ENCODE measurements at regions not wholly inside any gene's neighbourhood (a gene's known extent, or its start where the extent isn't known, plus 50 kb on each side); places are given as distances from the start of the nearest gene placed in this dataset.
"Not testable (repeated sequence)": the region's sequence is repeated elsewhere in the genome, so short reads cannot be mapped to it uniquely, and the experiment has no call there.

GRCh38 chr7:26954951-26955350, 90.6 kb upstream of the SKAP2 start:
- no peak for DNase-seq

GRCh38 chr7:26951407-26951950, 87.1 kb upstream of the SKAP2 start:
- no peak for DNase-seq

GRCh38 chr7:26950889-26951288, 86.5 kb upstream of the SKAP2 start:
- DNase-seq: no peak

GRCh38 chr7:26949319-26949718, 84.9 kb upstream of the SKAP2 start:
- no peak for DNase-seq

GRCh38 chr7:26948617-26949118, 84.3 kb upstream of the SKAP2 start:
- no peak for DNase-seq

- no peak for DNase-seq
Observed at GRCh38 chr7:26944501-26945358, 80.3 kb upstream of the SKAP2 start.

- DNase-seq: no peak
Observed at GRCh38 chr7:26937939-26938623, 73.7 kb upstream of the SKAP2 start.

GRCh38 chr7:26937306-26937705, 72.9 kb upstream of the SKAP2 start:
- DNase-seq: no peak

- not testable (repeated sequence) for DNase-seq
Observed at GRCh38 chr7:26932616-26933015, 68.2 kb upstream of the SKAP2 start.

- no peak for DNase-seq
Observed at GRCh38 chr7:26930845-26931244, 66.5 kb upstream of the SKAP2 start.

GRCh38 chr7:26930201-26930600, 65.8 kb upstream of the SKAP2 start:
- no peak for DNase-seq

- DNase-seq: no peak
Observed at GRCh38 chr7:26928703-26929347, 64.4 kb upstream of the SKAP2 start.

- no peak for DNase-seq
Observed at GRCh38 chr7:26925768-26926167, 61.4 kb upstream of the SKAP2 start.

- no peak for DNase-seq
Observed at GRCh38 chr7:26924149-26924767, 59.9 kb upstream of the SKAP2 start.

- no peak for DNase-seq
Observed at GRCh38 chr7:26919906-26920493, 55.6 kb upstream of the SKAP2 start.

- no peak for DNase-seq
Observed at GRCh38 chr7:26918241-26918640, 53.9 kb upstream of the SKAP2 start.

- no peak for DNase-seq
Observed at GRCh38 chr7:26916779-26917320, 52.5 kb upstream of the SKAP2 start.

GRCh38 chr7:26916336-26916735, 51.9 kb upstream of the SKAP2 start:
- DNase-seq: no peak
